CD4-positive, alpha-beta T cell (primary cell): ENCODE measurements at regions not wholly inside any gene's neighbourhood (a gene's known extent, or its start where the extent isn't known, plus 50 kb on each side); places are given as distances from the start of the nearest gene placed in this dataset.

Experiments
- ATAC-seq: fragments of 200-7000 bp; cut with Tn5 transposase; one replicate; pipeline ENCODE4 v1.10.0; 2022; ENCODE audit warnings: mild to moderate bottlenecking; ENCODE audit not compliant: poor library complexity
- CTCF ChIA-PET: fragments of 350-600 bp; sonication (Branson Sonifier 250); formaldehyde crosslinking; loops from one replicate; lab custom pipeline; 2021; ENCODE audit warnings: antibody characterized with exemption, inconsistent platforms; lab: Charles Lee
- POLR2A ChIA-PET: fragments of 350-600 bp; sonication (Branson Sonifier 250); formaldehyde crosslinking; loops from one replicate; lab custom pipeline; 2021; ENCODE audit warnings: antibody characterized with exemption, inconsistent platforms; lab: Charles Lee
- DNase-seq, 14 experiments: peaks; one replicate each; pipeline ENCODE4 v3.0.0-alpha.2; 2013 to 2020; ENCODE audit warnings: mixed read lengths in 2 of 14
- H3K27ac ChIP-seq, 2 donors: one replicate each; pipeline versions ENCODE4 v1.5.1 to v1.7.0; 2013; ENCODE audit warnings: low read length in 2 of 2, low read depth in 1 of 2, mild to moderate bottlenecking in 1 of 2
- H3K27me3 ChIP-seq, 2 experiments: 1 replicate in 1 of 2; 2 replicates in 1 of 2; pipeline versions ENCODE4 v1.6.1 to v1.7.0; 2013; ENCODE audit warnings: low read length in 2 of 2, control low read depth in 1 of 2, mild to moderate bottlenecking in 1 of 2, moderate library complexity in 1 of 2; ENCODE audit not compliant: insufficient read depth in 2 of 2, control insufficient read depth in 1 of 2
- H3K36me3 ChIP-seq: one replicate; pipeline ENCODE4 v1.6.1; 2013; ENCODE audit warnings: low read length, control low read depth; ENCODE audit not compliant: insufficient read depth
- H3K4me1 ChIP-seq: one replicate; pipeline ENCODE4 v1.6.1; 2013; ENCODE audit warnings: low read length, control low read depth; ENCODE audit not compliant: insufficient read depth
- H3K4me3 ChIP-seq: one replicate; pipeline ENCODE4 v1.5.1; 2013; ENCODE audit warnings: mild to moderate bottlenecking, low read length, moderate library complexity
- H3K9me3 ChIP-seq, 2 experiments: 1 replicate in 1 of 2; 2 replicates in 1 of 2; pipeline versions ENCODE4 v1.6.1 to v1.7.0; 2013; ENCODE audit warnings: low read length in 2 of 2, mild to moderate bottlenecking in 2 of 2, control low read depth in 1 of 2, moderate library complexity in 1 of 2; ENCODE audit not compliant: control insufficient read depth in 1 of 2, insufficient read depth in 1 of 2
- H3K27ac Mint-ChIP-seq: one replicate; pipeline ENCODE4 v1.8.0; 2020; ENCODE audit warnings: mixed read lengths
- H3K27me3 Mint-ChIP-seq: one replicate; pipeline ENCODE4 v1.8.0; 2021; ENCODE audit warnings: mixed read lengths
- H3K36me3 Mint-ChIP-seq: one replicate; pipeline ENCODE4 v1.8.0; 2021; ENCODE audit warnings: low read depth, mixed read lengths
- H3K4me1 Mint-ChIP-seq: one replicate; pipeline ENCODE4 v1.8.0; 2021; ENCODE audit warnings: low read depth, mixed read lengths
- H3K4me3 Mint-ChIP-seq: one replicate; pipeline ENCODE4 v1.8.0; 2020; ENCODE audit warnings: mild to moderate bottlenecking, mixed read lengths
- H3K9me3 Mint-ChIP-seq: one replicate; pipeline ENCODE4 v1.8.0; 2020; ENCODE audit warnings: mixed read lengths
- intact Hi-C, 2 experiments: fragments of 100-400 bp; cut with DNase I in 1 of 2; cut with micrococcal nuclease in 1 of 2; formaldehyde crosslinking; loops; one replicate each; pipeline versions ENCODE4 v1.15.1 to v1.9.0; 2023 to 2025; cut with DNase I, micrococcal nuclease
- TF ChIP-seq, protein P1 (sequence below): fragments of 200-600 bp; IDR thresholded peaks from one replicate; pipeline ENCODE4 v1.8.0; 2022; ENCODE audit warnings: antibody characterized with exemption, mild to moderate bottlenecking

DNA sequence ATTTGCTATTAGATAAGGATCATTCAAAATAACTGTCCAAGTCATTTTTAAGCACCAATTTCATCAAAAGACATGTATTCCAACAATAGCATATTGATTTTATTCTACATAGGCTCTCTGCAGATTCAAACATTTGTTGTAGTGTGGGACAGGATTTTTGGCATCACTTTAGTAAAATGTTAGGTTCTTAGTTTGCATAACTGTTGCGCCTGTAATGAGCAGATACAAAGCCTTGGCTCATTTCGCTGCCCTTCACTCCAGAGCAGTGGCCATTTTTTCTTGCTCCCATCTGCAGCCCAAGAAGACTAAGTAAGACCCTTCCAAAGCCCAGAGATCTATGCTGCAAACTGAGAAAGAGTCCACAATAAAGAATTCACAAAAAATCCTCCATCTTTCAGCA is 446.0 kb upstream of the MPDZ start:
- Mint-ChIP-seq H3K4me1 (no peaks in the 10 kb centered on the region), H3K36me3 (no peaks in the 10 kb centered on the region), H3K9me3 (peaks cover 6% of the 10 kb centered on the region), H3K27ac (no peak overlapping the region), H3K4me3 (no peak overlapping the region), H3K27me3 (no peaks in the 10 kb centered on the region)
- no peaks in the 10 kb centered on the region for H3K36me3 ChIP-seq
- DNase-seq, result no peak
- no peak overlapping the region for H3K27ac ChIP-seq
- H3K27me3 ChIP-seq, result no peaks in the 10 kb centered on the region
- CTCF ChIA-PET, result no interaction called here
- H3K4me3 ChIP-seq, result no peak overlapping the region
- TF ChIP-seq, protein P1, sequence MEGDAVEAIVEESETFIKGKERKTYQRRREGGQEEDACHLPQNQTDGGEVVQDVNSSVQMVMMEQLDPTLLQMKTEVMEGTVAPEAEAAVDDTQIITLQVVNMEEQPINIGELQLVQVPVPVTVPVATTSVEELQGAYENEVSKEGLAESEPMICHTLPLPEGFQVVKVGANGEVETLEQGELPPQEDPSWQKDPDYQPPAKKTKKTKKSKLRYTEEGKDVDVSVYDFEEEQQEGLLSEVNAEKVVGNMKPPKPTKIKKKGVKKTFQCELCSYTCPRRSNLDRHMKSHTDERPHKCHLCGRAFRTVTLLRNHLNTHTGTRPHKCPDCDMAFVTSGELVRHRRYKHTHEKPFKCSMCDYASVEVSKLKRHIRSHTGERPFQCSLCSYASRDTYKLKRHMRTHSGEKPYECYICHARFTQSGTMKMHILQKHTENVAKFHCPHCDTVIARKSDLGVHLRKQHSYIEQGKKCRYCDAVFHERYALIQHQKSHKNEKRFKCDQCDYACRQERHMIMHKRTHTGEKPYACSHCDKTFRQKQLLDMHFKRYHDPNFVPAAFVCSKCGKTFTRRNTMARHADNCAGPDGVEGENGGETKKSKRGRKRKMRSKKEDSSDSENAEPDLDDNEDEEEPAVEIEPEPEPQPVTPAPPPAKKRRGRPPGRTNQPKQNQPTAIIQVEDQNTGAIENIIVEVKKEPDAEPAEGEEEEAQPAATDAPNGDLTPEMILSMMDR, result no peak
- H3K9me3 ChIP-seq, result peaks cover 0 to 5% of the 10 kb centered on the region in 2 experiments
- ATAC-seq, result no peak
- POLR2A ChIA-PET, result no interaction called here
- intact Hi-C loops, result no loop called here
- no peaks in the 10 kb centered on the region for H3K4me1 ChIP-seq

DNA sequence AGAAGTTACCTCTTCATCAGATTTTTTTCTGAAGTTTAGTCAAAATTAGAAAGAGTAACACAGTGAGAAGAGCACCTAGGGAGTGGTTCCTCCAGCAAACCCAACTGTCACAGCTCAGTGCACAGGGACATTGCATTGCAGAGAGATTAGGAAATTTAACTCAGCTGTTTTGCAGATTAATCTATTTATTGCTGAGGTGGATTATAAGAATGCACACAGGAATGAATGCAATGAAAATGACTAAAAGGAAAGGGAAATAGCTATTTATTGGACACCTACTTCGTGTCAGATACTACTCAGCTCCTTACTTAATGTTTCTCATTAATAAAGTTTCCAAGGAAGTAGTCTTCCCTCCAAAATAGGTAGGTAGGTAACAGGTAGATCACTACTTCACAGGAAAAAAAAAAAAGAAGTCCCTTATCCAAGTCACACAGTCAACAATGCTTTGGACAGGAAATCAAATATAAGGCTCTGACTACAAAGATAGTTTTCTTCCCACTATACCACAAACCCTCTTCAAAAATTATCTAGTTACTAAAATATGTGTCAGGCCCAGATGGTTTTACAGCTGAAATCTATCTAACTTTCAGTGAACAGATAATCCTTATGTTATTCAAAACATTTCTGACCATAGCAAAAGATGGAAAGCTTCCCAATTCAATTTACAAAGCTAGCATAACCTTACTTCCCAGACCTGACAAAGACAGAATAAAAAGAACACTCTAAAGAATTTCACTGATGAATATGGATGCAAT is 442.2 kb upstream of the MPDZ start:
- Mint-ChIP-seq H3K4me3 (no peak overlapping the region), H3K27me3 (no peaks in the 10 kb centered on the region), H3K27ac (no peak overlapping the region), H3K36me3 (no peaks in the 10 kb centered on the region), H3K9me3 (peaks cover 7% of the 10 kb centered on the region), H3K4me1 (no peaks in the 10 kb centered on the region)
- intact Hi-C loops, result no loop called here
- DNase-seq (no peak), ATAC-seq (no peak)
- H3K36me3 ChIP-seq, result no peaks in the 10 kb centered on the region
- H3K27me3 ChIP-seq, result no peaks in the 10 kb centered on the region
- ChIA-PET POLR2A (no interaction called here), CTCF (no interaction called here)
- H3K9me3 ChIP-seq, result peaks cover 0 to 5% of the 10 kb centered on the region in 2 experiments
- no peak overlapping the region for H3K4me3 ChIP-seq
- no peak overlapping the region for H3K27ac ChIP-seq
- no peaks in the 10 kb centered on the region for H3K4me1 ChIP-seq
- TF ChIP-seq, protein P1, result no peak

DNA sequence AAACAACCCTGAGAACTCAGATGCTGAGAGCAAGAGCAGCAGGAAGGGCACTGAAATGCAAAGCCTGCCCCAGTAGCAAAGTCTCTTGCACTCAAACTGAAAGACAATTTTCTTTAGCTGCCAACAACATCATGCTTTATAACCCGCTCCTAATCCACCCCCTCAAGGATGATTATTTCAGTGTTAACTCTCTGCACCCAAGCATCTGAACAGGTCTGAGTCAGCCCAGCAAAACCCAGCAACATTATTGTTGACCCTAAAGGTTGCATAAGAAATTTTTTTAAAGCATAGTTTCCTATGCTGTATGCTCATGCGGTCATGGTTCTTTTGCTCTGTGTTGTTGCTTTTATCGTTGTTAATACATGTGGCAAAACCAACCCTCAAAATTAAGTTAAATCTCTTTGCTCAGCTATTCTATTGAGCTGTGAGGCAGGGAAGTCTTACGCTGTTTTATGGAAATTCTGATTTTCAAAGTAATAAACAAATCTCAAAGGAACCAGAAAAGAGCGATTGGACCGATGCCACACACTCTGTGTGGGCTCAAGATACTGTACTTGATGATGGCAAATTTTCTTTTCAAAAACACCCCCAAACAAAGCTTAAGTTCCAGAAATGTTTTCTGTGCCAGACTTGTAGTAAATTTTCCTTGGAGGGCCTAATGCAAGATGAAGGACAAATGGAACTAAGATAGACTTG is 440.6 kb upstream of the MPDZ start:
- Mint-ChIP-seq H3K27ac (no peak overlapping the region), H3K4me1 (no peaks in the 10 kb centered on the region), H3K36me3 (no peaks in the 10 kb centered on the region), H3K27me3 (no peaks in the 10 kb centered on the region), H3K4me3 (no peak overlapping the region), H3K9me3 (peaks cover 3% of the 10 kb centered on the region)
- Histone ChIP-seq H3K4me3 (no peak overlapping the region), H3K27ac (no peak overlapping the region), H3K4me1 (no peaks in the 10 kb centered on the region), H3K9me3 (peaks cover 0 to 5% of the 10 kb centered on the region in 2 experiments), H3K27me3 (no peaks in the 10 kb centered on the region), H3K36me3 (no peaks in the 10 kb centered on the region)
- intact Hi-C loops, result no loop called here
- DNase-seq (no peak), ATAC-seq (no peak)
- ChIA-PET POLR2A (no interaction called here), CTCF (no interaction called here)
- TF ChIP-seq, protein P1, result no peak
